ENCODE measurements at regions not wholly inside any gene's neighbourhood (a gene's known extent, or its start where the extent isn't known, plus 50 kb on each side); places are given as distances from the start of the nearest gene placed in this dataset.

DNA sequence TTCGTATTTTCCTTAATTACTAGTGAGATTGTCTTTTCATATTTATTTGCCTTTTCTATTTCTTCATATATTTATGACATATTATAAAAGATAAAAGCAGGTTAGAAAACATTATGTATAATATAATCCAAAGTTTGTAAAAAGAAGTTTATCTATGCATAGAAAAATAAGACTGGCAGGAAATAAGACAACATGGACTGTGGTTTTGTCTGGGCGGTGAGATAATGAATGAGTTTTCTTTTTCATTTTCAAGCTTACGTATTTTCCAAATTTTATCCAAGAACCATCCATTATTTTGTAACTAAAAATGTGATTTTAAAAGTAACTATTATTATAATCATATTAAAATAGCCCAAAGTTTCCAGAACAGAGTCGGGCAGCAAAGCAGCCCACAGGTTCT, 109.8 kb upstream of the MVB12B start:
- TF ChIP-seq, protein P1, sequence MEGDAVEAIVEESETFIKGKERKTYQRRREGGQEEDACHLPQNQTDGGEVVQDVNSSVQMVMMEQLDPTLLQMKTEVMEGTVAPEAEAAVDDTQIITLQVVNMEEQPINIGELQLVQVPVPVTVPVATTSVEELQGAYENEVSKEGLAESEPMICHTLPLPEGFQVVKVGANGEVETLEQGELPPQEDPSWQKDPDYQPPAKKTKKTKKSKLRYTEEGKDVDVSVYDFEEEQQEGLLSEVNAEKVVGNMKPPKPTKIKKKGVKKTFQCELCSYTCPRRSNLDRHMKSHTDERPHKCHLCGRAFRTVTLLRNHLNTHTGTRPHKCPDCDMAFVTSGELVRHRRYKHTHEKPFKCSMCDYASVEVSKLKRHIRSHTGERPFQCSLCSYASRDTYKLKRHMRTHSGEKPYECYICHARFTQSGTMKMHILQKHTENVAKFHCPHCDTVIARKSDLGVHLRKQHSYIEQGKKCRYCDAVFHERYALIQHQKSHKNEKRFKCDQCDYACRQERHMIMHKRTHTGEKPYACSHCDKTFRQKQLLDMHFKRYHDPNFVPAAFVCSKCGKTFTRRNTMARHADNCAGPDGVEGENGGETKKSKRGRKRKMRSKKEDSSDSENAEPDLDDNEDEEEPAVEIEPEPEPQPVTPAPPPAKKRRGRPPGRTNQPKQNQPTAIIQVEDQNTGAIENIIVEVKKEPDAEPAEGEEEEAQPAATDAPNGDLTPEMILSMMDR (IDR thresholded peaks at IDR 0.05) = no peak
- TF ChIP-seq POLR2A (IDR thresholded peaks at IDR 0.05) = no peak

Data from right lobe of liver (tissue), 4 donors.